ENCODE measurements at regions not wholly inside any gene's neighbourhood (a gene's known extent, or its start where the extent isn't known, plus 50 kb on each side); places are given as distances from the start of the nearest gene placed in this dataset.

- TF ChIP-seq YY1 (IDR thresholded peaks at IDR 0.05; ENCODE audit: insufficient read depth, insufficient read length) (no peak), ZNF274 (IDR thresholded peaks at IDR 0.05; ENCODE audit: low read depth, low read length) (no peak)
Measured at GRCh38 chr9:90499761-90500160, 142.9 kb downstream of the DIRAS2 start.
